A549 (cell line): ENCODE measurements at regions not wholly inside any gene's neighbourhood (a gene's known extent, or its start where the extent isn't known, plus 50 kb on each side); places are given as distances from the start of the nearest gene placed in this dataset.

Experiments
- ATAC-seq, 2 experiments: fragments of 200-7000 bp in 1 of 2; fragments of >200 bp in 1 of 2; cut with Nextera tagmentation in 1 of 2; cut with Tn5 transposase in 1 of 2; 3 replicates each; pipeline versions ENCODE4 v1.8.0 to v1.9.1; 2018 to 2020; ENCODE audit warnings: mild to moderate bottlenecking in 1 of 2, moderate library complexity in 1 of 2
- CTCF ChIA-PET: fragments of 300-600 bp; sonication (Branson Sonifier 250); formaldehyde crosslinking; extraction: SDS; loops from one replicate; lab custom pipeline; 2021; ENCODE audit warnings: antibody characterized with exemption, inconsistent platforms; lab: Yijun Ruan, JAX
- POLR2A ChIA-PET: fragments of 350-600 bp; formaldehyde crosslinking; extraction: SDS; loops from one replicate; lab custom pipeline; 2021; ENCODE audit warnings: antibody characterized with exemption, inconsistent platforms; lab: Yijun Ruan, JAX
- DNase-seq, 2 experiments: peaks; one replicate each; pipeline versions ENCODE4 v3.0.0 to v3.0.0-alpha.2; 2011 to 2016; ENCODE audit warnings: low read depth in 1 of 2, low spot score in 1 of 2
- FAIRE-seq: peaks from 2 replicates; lab custom pipeline; 2011; peaks lifted over from hg19 to GRCh38; lab: Jason Lieb, UNC
- H3K27ac ChIP-seq, 2 experiments: fragments of >200 bp; sonication (Bioruptor Twin); formaldehyde crosslinking; 3 replicates each; pipeline ENCODE4 v1.5.1; 2016 to 2017
- H3K4me1 ChIP-seq: fragments of >200 bp; sonication (Bioruptor Twin); formaldehyde crosslinking; 3 replicates; pipeline ENCODE4 v1.6.1; 2016
- H3K4me2 ChIP-seq: fragments of >200 bp; sonication (Bioruptor Twin); formaldehyde crosslinking; 3 replicates; pipeline ENCODE4 v1.6.1; 2016
- H3K4me3 ChIP-seq: fragments of >200 bp; sonication (Bioruptor Twin); formaldehyde crosslinking; 3 replicates; pipeline ENCODE4 v1.5.1; 2016
- H3K9me3 ChIP-seq: fragments of >200 bp; sonication (Bioruptor Twin); formaldehyde crosslinking; 3 replicates; pipeline ENCODE4 v1.6.1; 2016
- CEBPB ChIP-seq, 2 experiments: fragments of >200 bp in 1 of 2; sonication (Bioruptor Twin) in 1 of 2; formaldehyde crosslinking in 1 of 2; IDR thresholded peaks; 2 replicates each; pipeline ENCODE4 v1.6.1; 2012 to 2016
- EHF ChIP-seq: fragments of 250-450 bp; sonication (Bioruptor Pico); IDR thresholded peaks from 2 replicates; pipeline ENCODE4 v1.5.0; 2020; ENCODE audit warnings: mild to moderate bottlenecking
- ELK1 ChIP-seq: fragments of 150-350 bp; IDR thresholded peaks from 2 replicates; pipeline ENCODE4 v1.6.1; 2014; ENCODE audit warnings: low read depth, mild to moderate bottlenecking, low read length
- ESRRA ChIP-seq: fragments of 150-350 bp; IDR thresholded peaks from 2 replicates; pipeline ENCODE4 v1.6.1; 2014; ENCODE audit warnings: mild to moderate bottlenecking, low read length, borderline replicate concordance
- HDAC2 ChIP-seq: fragments of 200-600 bp; sonication (generic); IDR thresholded peaks from 2 replicates; pipeline ENCODE4 v1.6.1; 2016
- HOXB13 ChIP-seq: fragments of 250-450 bp; sonication (Bioruptor Pico); IDR thresholded peaks from 2 replicates; pipeline ENCODE4 v1.5.0; 2020; ENCODE audit warnings: low read depth, mild to moderate bottlenecking, moderate library complexity
- HOXB5 ChIP-seq: fragments of 250-450 bp; sonication (Bioruptor Pico); IDR thresholded peaks from 2 replicates; pipeline ENCODE4 v1.5.0; 2020; ENCODE audit warnings: mild to moderate bottlenecking, moderate library complexity
- JUNB ChIP-seq: fragments of >200 bp; sonication (Bioruptor Twin); formaldehyde crosslinking; IDR thresholded peaks from 2 replicates; pipeline ENCODE4 v1.6.1; 2016
- MAFK ChIP-seq: fragments of 450-650 bp; IDR thresholded peaks from 2 replicates; pipeline ENCODE4 v1.6.1; 2014; ENCODE audit not compliant: partially characterized antibody
- NFE2L2 ChIP-seq: fragments of 150-350 bp; conservative IDR thresholded peaks from 2 replicates; pipeline ENCODE4 v1.6.1; 2014; ENCODE audit warnings: low read length
- RAD21 ChIP-seq, 2 experiments: fragments of >200 bp in 1 of 2; sonication (Bioruptor Twin) in 1 of 2; formaldehyde crosslinking in 1 of 2; IDR thresholded peaks in 1 of 2; conservative IDR thresholded peaks in 1 of 2; 2 replicates in 1 of 2; 3 replicates in 1 of 2; pipeline ENCODE4 v1.6.1; 2012 to 2018; ENCODE audit warnings: inconsistent platforms in 1 of 2
- RARB ChIP-seq: fragments of 250-450 bp; sonication (Bioruptor Pico); IDR thresholded peaks from 2 replicates; pipeline ENCODE4 v1.8.0; 2021; ENCODE audit warnings: mild to moderate bottlenecking, moderate library complexity
- ZC3H11A ChIP-seq: fragments of 450-650 bp; IDR thresholded peaks from 2 replicates; pipeline ENCODE4 v1.6.1; 2014; ENCODE audit warnings: antibody characterized with exemption, mild to moderate bottlenecking
- WGBS: methylation state at CpG from one replicate; pipeline ENCODE4 v1.1.6; 2017; ENCODE audit errors: missing lambda C conversion rate; 5-methylcytosine and 5-hydroxymethylcytosine counted together
- TF ChIP-seq, protein P1 (sequence below): fragments of >200 bp; sonication (Bioruptor Twin); formaldehyde crosslinking; IDR thresholded peaks from 2 replicates; pipeline ENCODE4 v1.6.1; 2016
- TF ChIP-seq, protein P2 (sequence below): fragments of >200 bp; sonication (Bioruptor Twin); formaldehyde crosslinking; IDR thresholded peaks from 3 replicates; pipeline ENCODE4 v1.6.1; 2016
- TF ChIP-seq, protein P3 (sequence below): fragments of >200 bp; sonication (Bioruptor Twin); formaldehyde crosslinking; IDR thresholded peaks from 3 replicates; pipeline ENCODE4 v1.5.1; 2016
- TF ChIP-seq, protein P4 (sequence below): IDR thresholded peaks from 2 replicates; pipeline ENCODE4 v1.6.1; 2012
- TF ChIP-seq, protein P5 (sequence below): fragments of 200-600 bp; sonication (generic); IDR thresholded peaks from 2 replicates; pipeline ENCODE4 v1.6.1; 2016; ENCODE audit warnings: antibody characterized with exemption, mild to moderate bottlenecking, moderate library complexity
- TF ChIP-seq, protein P6 (sequence below): fragments of 450-650 bp; IDR thresholded peaks from 2 replicates; pipeline ENCODE4 v1.6.1; 2014; ENCODE audit warnings: antibody characterized with exemption

- ChIA-PET CTCF (interaction anchor here (0.7 kb wide), 1 partner anchor 16 kb away, joined by 3 read pairs; no protein-coding TSS in a partner anchor), POLR2A (no interaction called here)
- ATAC-seq (no peak), FAIRE-seq (no peak), DNase-seq (no peak)
- Histone ChIP-seq H3K4me3 (no peak overlapping the region), H3K4me1 (no peaks in the 10 kb centered on the region), H3K27ac (no peak overlapping the region), H3K4me2 (no peak overlapping the region), H3K9me3 (no peaks in the 10 kb centered on the region)
- 16% methylated on average over 1 of the region's 1 CpG for WGBS
- TF ChIP-seq, protein P1, sequence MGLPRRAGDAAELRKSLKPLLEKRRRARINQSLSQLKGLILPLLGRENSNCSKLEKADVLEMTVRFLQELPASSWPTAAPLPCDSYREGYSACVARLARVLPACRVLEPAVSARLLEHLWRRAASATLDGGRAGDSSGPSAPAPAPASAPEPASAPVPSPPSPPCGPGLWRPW = no peak
- TF ChIP-seq, protein P2, sequence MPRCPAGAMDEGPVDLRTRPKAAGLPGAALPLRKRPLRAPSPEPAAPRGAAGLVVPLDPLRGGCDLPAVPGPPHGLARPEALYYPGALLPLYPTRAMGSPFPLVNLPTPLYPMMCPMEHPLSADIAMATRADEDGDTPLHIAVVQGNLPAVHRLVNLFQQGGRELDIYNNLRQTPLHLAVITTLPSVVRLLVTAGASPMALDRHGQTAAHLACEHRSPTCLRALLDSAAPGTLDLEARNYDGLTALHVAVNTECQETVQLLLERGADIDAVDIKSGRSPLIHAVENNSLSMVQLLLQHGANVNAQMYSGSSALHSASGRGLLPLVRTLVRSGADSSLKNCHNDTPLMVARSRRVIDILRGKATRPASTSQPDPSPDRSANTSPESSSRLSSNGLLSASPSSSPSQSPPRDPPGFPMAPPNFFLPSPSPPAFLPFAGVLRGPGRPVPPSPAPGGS = no peak
- TF ChIP-seq HOXB5 (CRISPR knock-in tag) (no peak), ESRRA (no peak), JUNB (no peak), RARB (CRISPR knock-in tag) (no peak), ZC3H11A (no peak), NFE2L2 (no peak), RAD21 (conservative IDR thresholded peaks at IDR 0.05 in 1 of 2, IDR thresholded peaks at IDR 0.05 in 1 of 2) (no peak), EHF (no peak), CEBPB (IDR thresholded peaks at IDR 0.05) (no peak), ELK1 (no peak), MAFK (no peak), HOXB13 (CRISPR knock-in tag) (no peak), HDAC2 (no peak)
- TF ChIP-seq, protein P3, sequence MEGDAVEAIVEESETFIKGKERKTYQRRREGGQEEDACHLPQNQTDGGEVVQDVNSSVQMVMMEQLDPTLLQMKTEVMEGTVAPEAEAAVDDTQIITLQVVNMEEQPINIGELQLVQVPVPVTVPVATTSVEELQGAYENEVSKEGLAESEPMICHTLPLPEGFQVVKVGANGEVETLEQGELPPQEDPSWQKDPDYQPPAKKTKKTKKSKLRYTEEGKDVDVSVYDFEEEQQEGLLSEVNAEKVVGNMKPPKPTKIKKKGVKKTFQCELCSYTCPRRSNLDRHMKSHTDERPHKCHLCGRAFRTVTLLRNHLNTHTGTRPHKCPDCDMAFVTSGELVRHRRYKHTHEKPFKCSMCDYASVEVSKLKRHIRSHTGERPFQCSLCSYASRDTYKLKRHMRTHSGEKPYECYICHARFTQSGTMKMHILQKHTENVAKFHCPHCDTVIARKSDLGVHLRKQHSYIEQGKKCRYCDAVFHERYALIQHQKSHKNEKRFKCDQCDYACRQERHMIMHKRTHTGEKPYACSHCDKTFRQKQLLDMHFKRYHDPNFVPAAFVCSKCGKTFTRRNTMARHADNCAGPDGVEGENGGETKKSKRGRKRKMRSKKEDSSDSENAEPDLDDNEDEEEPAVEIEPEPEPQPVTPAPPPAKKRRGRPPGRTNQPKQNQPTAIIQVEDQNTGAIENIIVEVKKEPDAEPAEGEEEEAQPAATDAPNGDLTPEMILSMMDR = no peak
- TF ChIP-seq, protein P4, sequence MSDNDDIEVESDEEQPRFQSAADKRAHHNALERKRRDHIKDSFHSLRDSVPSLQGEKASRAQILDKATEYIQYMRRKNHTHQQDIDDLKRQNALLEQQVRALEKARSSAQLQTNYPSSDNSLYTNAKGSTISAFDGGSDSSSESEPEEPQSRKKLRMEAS = no peak
- TF ChIP-seq, protein P5, sequence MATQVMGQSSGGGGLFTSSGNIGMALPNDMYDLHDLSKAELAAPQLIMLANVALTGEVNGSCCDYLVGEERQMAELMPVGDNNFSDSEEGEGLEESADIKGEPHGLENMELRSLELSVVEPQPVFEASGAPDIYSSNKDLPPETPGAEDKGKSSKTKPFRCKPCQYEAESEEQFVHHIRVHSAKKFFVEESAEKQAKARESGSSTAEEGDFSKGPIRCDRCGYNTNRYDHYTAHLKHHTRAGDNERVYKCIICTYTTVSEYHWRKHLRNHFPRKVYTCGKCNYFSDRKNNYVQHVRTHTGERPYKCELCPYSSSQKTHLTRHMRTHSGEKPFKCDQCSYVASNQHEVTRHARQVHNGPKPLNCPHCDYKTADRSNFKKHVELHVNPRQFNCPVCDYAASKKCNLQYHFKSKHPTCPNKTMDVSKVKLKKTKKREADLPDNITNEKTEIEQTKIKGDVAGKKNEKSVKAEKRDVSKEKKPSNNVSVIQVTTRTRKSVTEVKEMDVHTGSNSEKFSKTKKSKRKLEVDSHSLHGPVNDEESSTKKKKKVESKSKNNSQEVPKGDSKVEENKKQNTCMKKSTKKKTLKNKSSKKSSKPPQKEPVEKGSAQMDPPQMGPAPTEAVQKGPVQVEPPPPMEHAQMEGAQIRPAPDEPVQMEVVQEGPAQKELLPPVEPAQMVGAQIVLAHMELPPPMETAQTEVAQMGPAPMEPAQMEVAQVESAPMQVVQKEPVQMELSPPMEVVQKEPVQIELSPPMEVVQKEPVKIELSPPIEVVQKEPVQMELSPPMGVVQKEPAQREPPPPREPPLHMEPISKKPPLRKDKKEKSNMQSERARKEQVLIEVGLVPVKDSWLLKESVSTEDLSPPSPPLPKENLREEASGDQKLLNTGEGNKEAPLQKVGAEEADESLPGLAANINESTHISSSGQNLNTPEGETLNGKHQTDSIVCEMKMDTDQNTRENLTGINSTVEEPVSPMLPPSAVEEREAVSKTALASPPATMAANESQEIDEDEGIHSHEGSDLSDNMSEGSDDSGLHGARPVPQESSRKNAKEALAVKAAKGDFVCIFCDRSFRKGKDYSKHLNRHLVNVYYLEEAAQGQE = no peak
- TF ChIP-seq, protein P6, sequence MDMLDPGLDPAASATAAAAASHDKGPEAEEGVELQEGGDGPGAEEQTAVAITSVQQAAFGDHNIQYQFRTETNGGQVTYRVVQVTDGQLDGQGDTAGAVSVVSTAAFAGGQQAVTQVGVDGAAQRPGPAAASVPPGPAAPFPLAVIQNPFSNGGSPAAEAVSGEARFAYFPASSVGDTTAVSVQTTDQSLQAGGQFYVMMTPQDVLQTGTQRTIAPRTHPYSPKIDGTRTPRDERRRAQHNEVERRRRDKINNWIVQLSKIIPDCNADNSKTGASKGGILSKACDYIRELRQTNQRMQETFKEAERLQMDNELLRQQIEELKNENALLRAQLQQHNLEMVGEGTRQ = no peak
These were observed 1069.9 kb downstream of the EFNA5 start for GRCh38 chr5:106600803-106601202.
